Neural cell (in vitro differentiated cells): ENCODE measurements at regions not wholly inside any gene's neighbourhood (a gene's known extent, or its start where the extent isn't known, plus 50 kb on each side); places are given as distances from the start of the nearest gene placed in this dataset.

Experiments
- H2AFZ ChIP-seq: fragments of 200-600, 300-800 bp; sonication (generic), shearing (Covaris generic); 2 replicates; pipeline ENCODE4 v1.6.0; 2014; ENCODE audit warnings: low read depth, mild to moderate bottlenecking, antibody characterized with exemption, low read length, moderate library complexity
- H3F3A ChIP-seq: fragments of 200-600 bp; shearing (Covaris generic); 2 replicates; pipeline ENCODE4 v1.6.1; 2016; ENCODE audit warnings: mild to moderate bottlenecking, moderate library complexity, mixed read lengths, antibody characterized with exemption, low read length; ENCODE audit not compliant: insufficient read depth, poor library complexity, severe bottlenecking
- H3K27ac ChIP-seq: fragments of 200-600, 300-800 bp; sonication (generic), shearing (Covaris generic); 2 replicates; pipeline ENCODE4 v1.5.1; 2014; ENCODE audit warnings: mild to moderate bottlenecking, low read length, moderate library complexity
- H3K27me3 ChIP-seq: fragments of 300-800, 200-600 bp; sonication (generic), shearing (Covaris generic); 2 replicates; pipeline ENCODE4 v1.6.0; 2014; ENCODE audit warnings: mild to moderate bottlenecking, low read depth, low read length, moderate library complexity; ENCODE audit not compliant: insufficient read depth
- H3K36me3 ChIP-seq: fragments of 300-800, 200-600 bp; sonication (generic), shearing (Covaris generic); 2 replicates; pipeline ENCODE4 v1.5.1; 2014; ENCODE audit warnings: mild to moderate bottlenecking, antibody characterized with exemption, low read length, moderate library complexity; ENCODE audit not compliant: insufficient read depth
- H3K4me2 ChIP-seq: fragments of 300-800, 200-600 bp; sonication (generic), shearing (Covaris generic); 2 replicates; pipeline ENCODE4 v1.6.0; 2014; ENCODE audit warnings: mild to moderate bottlenecking, low read length
- H3K4me3 ChIP-seq: fragments of 300-800, 200-600 bp; sonication (generic), shearing (Covaris generic); 2 replicates; pipeline ENCODE4 v1.5.1; 2014; ENCODE audit warnings: mild to moderate bottlenecking, low read length, moderate library complexity
- H3K79me2 ChIP-seq: fragments of 200-600 bp; shearing (Covaris generic); replicated peaks from 2 replicates; pipeline ENCODE4 v1.6.0; 2014; ENCODE audit warnings: mild to moderate bottlenecking, low read length, moderate library complexity; ENCODE audit not compliant: insufficient read depth
- H3K9ac ChIP-seq: fragments of 300-800, 200-600 bp; sonication (generic), shearing (Covaris generic); 2 replicates; pipeline ENCODE4 v1.6.1; 2016; ENCODE audit warnings: mild to moderate bottlenecking, low read length, mixed read lengths
- H3K9me2 ChIP-seq: fragments of 200-600 bp; shearing (Covaris generic); 2 replicates; pipeline ENCODE4 v1.6.1; 2016; ENCODE audit warnings: mild to moderate bottlenecking, low read length, mixed read lengths; ENCODE audit not compliant: insufficient read depth
- H3K9me3 ChIP-seq: fragments of 200-600, 300-800 bp; sonication (generic), shearing (Covaris generic); 2 replicates; pipeline ENCODE4 v1.6.1; 2016; ENCODE audit warnings: mild to moderate bottlenecking, mixed run types, low read length, moderate library complexity, mixed read lengths
- H4K20me1 ChIP-seq: fragments of 200-600 bp; shearing (Covaris generic); 2 replicates; pipeline ENCODE4 v1.6.1; 2016; ENCODE audit warnings: mild to moderate bottlenecking, mixed run types; ENCODE audit not compliant: insufficient read depth
- EP300 ChIP-seq: fragments of 450-650 bp; conservative IDR thresholded peaks from 2 replicates; pipeline ENCODE4 v1.6.1; 2014; ENCODE audit warnings: antibody characterized with exemption, mild to moderate bottlenecking, moderate library complexity; ENCODE audit not compliant: poor library complexity, severe bottlenecking
- EZH2 ChIP-seq: fragments of 200-600, 300-800 bp; shearing (Covaris generic), sonication (generic); IDR thresholded peaks from 2 replicates; pipeline ENCODE4 v1.6.1; 2014; ENCODE audit warnings: antibody characterized with exemption, low read length, borderline replicate concordance, mild to moderate bottlenecking; ENCODE audit not compliant: insufficient read depth, poor library complexity, severe bottlenecking
- MXI1 ChIP-seq: fragments of 450-650 bp; conservative IDR thresholded peaks from 2 replicates; pipeline ENCODE4 v1.6.1; 2014; ENCODE audit warnings: antibody characterized with exemption, mild to moderate bottlenecking; ENCODE audit not compliant: poor library complexity, severe bottlenecking
- POLR2AphosphoS5 ChIP-seq: IDR thresholded peaks from 2 replicates; pipeline ENCODE4 v1.6.1; 2012
- RAD21 ChIP-seq: fragments of 450-650 bp; conservative IDR thresholded peaks from 2 replicates; pipeline ENCODE4 v1.6.1; 2014; ENCODE audit warnings: antibody characterized with exemption, mild to moderate bottlenecking, moderate library complexity
- SMC3 ChIP-seq: fragments of 450-650 bp; conservative IDR thresholded peaks from 2 replicates; pipeline ENCODE4 v1.6.1; 2014; ENCODE audit warnings: antibody characterized with exemption, mild to moderate bottlenecking, moderate library complexity; ENCODE audit not compliant: poor library complexity
- TAF1 ChIP-seq: IDR thresholded peaks from 2 replicates; pipeline ENCODE4 v1.6.1; 2012; ENCODE audit warnings: low read depth
- TF ChIP-seq, protein P1 (sequence below): IDR thresholded peaks from 2 replicates; pipeline ENCODE4 v1.6.1; 2012; ENCODE audit warnings: borderline replicate concordance
- TF ChIP-seq, protein P2 (sequence below): fragments of 450-650 bp; IDR thresholded peaks from 2 replicates; pipeline ENCODE4 v1.5.1; 2014; ENCODE audit warnings: antibody characterized with exemption, mild to moderate bottlenecking, moderate library complexity; ENCODE audit not compliant: poor library complexity, severe bottlenecking

DNA sequence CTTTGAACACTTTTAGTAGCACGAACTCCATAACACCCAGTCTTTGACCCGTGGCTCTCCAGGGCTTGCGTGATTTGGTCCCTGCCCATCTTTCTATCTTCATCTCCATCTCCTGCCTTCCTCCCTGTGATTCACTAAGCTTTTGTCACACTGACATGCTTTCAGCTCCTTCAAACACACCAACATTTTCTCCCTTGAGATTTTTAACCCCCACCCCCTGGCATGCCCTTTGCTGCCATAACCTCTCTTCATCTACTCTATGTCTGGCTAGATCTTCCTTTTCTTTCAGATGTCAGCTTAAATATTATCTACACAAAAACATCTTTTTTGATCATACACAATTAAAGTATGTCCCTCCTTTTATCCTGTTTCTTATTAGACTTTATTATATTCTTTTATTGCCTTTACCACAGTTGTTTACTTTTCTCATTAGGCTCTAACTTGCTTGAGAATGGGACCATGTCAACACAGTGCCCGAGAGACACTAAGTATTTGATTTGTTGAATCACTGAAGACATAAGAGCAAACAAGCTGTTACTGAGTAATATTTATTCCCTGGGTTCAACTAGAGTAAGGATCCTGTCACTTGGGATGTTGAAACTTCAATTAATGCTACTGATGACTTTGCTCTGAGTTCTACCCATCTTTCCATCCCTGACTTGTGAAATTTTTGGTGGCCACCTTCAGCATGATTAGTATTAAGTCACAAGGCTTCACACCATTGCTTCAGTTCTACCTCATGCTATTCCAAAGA is 387.3 kb downstream of the LRIG3 start:
- Histone ChIP-seq H3K9me2 (no peaks in the 10 kb centered on the region), H3K27me3 (no peaks in the 10 kb centered on the region), H3K27ac (no peak overlapping the region), H3K9ac (no peak overlapping the region), H3F3A (no peaks in the 10 kb centered on the region), H4K20me1 (no peaks in the 10 kb centered on the region), H2AFZ (no peak overlapping the region), H3K79me2 (no peaks in the 10 kb centered on the region), H3K4me2 (no peak overlapping the region), H3K4me3 (no peak overlapping the region), H3K9me3 (no peaks in the 10 kb centered on the region), H3K36me3 (no peaks in the 10 kb centered on the region)
- TF ChIP-seq EZH2 (no peak), TAF1 (no peak), POLR2AphosphoS5 (no peak), MXI1 (no peak), SMC3 (no peak), RAD21 (no peak), EP300 (no peak)
- TF ChIP-seq, protein P1, sequence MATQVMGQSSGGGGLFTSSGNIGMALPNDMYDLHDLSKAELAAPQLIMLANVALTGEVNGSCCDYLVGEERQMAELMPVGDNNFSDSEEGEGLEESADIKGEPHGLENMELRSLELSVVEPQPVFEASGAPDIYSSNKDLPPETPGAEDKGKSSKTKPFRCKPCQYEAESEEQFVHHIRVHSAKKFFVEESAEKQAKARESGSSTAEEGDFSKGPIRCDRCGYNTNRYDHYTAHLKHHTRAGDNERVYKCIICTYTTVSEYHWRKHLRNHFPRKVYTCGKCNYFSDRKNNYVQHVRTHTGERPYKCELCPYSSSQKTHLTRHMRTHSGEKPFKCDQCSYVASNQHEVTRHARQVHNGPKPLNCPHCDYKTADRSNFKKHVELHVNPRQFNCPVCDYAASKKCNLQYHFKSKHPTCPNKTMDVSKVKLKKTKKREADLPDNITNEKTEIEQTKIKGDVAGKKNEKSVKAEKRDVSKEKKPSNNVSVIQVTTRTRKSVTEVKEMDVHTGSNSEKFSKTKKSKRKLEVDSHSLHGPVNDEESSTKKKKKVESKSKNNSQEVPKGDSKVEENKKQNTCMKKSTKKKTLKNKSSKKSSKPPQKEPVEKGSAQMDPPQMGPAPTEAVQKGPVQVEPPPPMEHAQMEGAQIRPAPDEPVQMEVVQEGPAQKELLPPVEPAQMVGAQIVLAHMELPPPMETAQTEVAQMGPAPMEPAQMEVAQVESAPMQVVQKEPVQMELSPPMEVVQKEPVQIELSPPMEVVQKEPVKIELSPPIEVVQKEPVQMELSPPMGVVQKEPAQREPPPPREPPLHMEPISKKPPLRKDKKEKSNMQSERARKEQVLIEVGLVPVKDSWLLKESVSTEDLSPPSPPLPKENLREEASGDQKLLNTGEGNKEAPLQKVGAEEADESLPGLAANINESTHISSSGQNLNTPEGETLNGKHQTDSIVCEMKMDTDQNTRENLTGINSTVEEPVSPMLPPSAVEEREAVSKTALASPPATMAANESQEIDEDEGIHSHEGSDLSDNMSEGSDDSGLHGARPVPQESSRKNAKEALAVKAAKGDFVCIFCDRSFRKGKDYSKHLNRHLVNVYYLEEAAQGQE: no peak
- TF ChIP-seq, protein P2, sequence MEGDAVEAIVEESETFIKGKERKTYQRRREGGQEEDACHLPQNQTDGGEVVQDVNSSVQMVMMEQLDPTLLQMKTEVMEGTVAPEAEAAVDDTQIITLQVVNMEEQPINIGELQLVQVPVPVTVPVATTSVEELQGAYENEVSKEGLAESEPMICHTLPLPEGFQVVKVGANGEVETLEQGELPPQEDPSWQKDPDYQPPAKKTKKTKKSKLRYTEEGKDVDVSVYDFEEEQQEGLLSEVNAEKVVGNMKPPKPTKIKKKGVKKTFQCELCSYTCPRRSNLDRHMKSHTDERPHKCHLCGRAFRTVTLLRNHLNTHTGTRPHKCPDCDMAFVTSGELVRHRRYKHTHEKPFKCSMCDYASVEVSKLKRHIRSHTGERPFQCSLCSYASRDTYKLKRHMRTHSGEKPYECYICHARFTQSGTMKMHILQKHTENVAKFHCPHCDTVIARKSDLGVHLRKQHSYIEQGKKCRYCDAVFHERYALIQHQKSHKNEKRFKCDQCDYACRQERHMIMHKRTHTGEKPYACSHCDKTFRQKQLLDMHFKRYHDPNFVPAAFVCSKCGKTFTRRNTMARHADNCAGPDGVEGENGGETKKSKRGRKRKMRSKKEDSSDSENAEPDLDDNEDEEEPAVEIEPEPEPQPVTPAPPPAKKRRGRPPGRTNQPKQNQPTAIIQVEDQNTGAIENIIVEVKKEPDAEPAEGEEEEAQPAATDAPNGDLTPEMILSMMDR: no peak

DNA sequence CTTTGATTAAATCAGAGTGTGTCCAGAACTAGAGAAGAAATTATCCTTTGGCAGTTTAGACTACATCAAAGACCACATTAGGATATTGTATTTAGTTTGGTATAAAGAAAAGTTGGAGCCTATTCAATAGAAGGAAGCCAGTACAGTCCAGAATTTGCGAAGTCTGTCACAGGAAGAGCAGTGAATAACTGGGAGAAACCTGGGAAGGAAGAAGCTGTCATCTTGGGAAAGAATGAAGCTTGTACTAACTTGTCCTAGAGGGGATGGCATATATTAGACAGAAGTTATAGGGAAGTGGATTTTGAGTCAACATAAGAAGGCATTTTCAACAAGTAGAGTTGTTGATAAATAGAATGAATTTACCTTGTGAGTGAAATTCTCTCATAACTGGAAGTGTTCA is 386.7 kb downstream of the LRIG3 start:
- Histone ChIP-seq H3K79me2 (no peaks in the 10 kb centered on the region), H3F3A (no peaks in the 10 kb centered on the region), H3K9me2 (no peaks in the 10 kb centered on the region)

More for the DNA sequence above, 386.7 kb downstream of the LRIG3 start:
- Histone ChIP-seq H3K36me3 (no peaks in the 10 kb centered on the region), H3K4me2 (no peak overlapping the region), H3K9ac (no peak overlapping the region), H4K20me1 (no peaks in the 10 kb centered on the region), H3K27ac (no peak overlapping the region), H2AFZ (no peak overlapping the region), H3K4me3 (no peak overlapping the region), H3K27me3 (no peaks in the 10 kb centered on the region), H3K9me3 (no peaks in the 10 kb centered on the region)
- TF ChIP-seq EP300 (no peak), EZH2 (no peak), RAD21 (no peak), POLR2AphosphoS5 (no peak), TAF1 (no peak), MXI1 (no peak), SMC3 (no peak)
- TF ChIP-seq, protein P1: no peak
- TF ChIP-seq, protein P2: no peak
